BE2C (cell line): ENCODE measurements at regions not wholly inside any gene's neighbourhood (a gene's known extent, or its start where the extent isn't known, plus 50 kb on each side); places are given as distances from the start of the nearest gene placed in this dataset.

ENCODE experiments used
- DNase-seq: peaks from one replicate; pipeline ENCODE4 v3.0.0-alpha.2; 2020
- H3K27me3 ChIP-seq: fragments of 250-450 bp; sonication (Bioruptor Pico); 2 replicates; pipeline ENCODE4 v1.5.1; 2020; ENCODE audit warnings: mild to moderate bottlenecking
- H3K36me3 ChIP-seq: fragments of 250-450 bp; sonication (Bioruptor Pico); 2 replicates; pipeline ENCODE4 v1.5.1; 2020; ENCODE audit warnings: mild to moderate bottlenecking
- H3K4me1 ChIP-seq: fragments of 250-450 bp; sonication (Bioruptor Pico); 2 replicates; pipeline ENCODE4 v1.5.1; 2020
- H3K4me3 ChIP-seq: 2 replicates; pipeline ENCODE4 v1.5.1; 2011; ENCODE audit warnings: low read depth, low read length
- H3K9me3 ChIP-seq: fragments of 250-450 bp; sonication (Bioruptor Pico); 2 replicates; pipeline ENCODE4 v1.5.1; 2020
- TF ChIP-seq, protein P1 (sequence below): IDR thresholded peaks from 2 replicates; pipeline ENCODE4 v1.5.1; 2012; ENCODE audit warnings: mild to moderate bottlenecking, low read depth, low read length

DNA sequence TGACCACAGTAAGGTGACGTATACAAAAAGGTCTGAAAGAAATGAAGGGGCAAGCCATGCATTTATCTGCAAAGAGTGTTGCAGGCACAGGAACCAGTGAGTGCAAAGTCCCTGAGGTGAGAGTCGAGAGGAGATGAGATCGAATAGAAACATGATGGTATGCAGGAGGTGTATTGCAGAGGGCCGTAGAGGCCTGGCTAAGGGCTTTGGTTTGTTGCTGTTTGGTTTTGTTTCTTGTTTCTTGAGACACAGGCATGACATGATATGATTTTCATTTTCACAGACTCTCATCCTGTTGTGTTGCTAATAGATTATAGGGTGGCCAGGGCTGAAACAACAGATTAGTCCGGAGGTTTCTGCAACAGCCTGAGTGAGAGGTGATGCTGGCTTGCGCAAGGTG is 80.4 kb downstream of the HSPH1 start:
- Histone ChIP-seq H3K27me3 (no peaks in the 10 kb centered on the region; the same call in 1 of the 2 replicates), H3K4me3 (no peak overlapping the region), H3K4me1 (no peaks in the 10 kb centered on the region), H3K36me3 (no peaks in the 10 kb centered on the region), H3K9me3 (no peaks in the 10 kb centered on the region)
- TF ChIP-seq, protein P1, sequence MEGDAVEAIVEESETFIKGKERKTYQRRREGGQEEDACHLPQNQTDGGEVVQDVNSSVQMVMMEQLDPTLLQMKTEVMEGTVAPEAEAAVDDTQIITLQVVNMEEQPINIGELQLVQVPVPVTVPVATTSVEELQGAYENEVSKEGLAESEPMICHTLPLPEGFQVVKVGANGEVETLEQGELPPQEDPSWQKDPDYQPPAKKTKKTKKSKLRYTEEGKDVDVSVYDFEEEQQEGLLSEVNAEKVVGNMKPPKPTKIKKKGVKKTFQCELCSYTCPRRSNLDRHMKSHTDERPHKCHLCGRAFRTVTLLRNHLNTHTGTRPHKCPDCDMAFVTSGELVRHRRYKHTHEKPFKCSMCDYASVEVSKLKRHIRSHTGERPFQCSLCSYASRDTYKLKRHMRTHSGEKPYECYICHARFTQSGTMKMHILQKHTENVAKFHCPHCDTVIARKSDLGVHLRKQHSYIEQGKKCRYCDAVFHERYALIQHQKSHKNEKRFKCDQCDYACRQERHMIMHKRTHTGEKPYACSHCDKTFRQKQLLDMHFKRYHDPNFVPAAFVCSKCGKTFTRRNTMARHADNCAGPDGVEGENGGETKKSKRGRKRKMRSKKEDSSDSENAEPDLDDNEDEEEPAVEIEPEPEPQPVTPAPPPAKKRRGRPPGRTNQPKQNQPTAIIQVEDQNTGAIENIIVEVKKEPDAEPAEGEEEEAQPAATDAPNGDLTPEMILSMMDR, result no peak
- no peak for DNase-seq

DNA sequence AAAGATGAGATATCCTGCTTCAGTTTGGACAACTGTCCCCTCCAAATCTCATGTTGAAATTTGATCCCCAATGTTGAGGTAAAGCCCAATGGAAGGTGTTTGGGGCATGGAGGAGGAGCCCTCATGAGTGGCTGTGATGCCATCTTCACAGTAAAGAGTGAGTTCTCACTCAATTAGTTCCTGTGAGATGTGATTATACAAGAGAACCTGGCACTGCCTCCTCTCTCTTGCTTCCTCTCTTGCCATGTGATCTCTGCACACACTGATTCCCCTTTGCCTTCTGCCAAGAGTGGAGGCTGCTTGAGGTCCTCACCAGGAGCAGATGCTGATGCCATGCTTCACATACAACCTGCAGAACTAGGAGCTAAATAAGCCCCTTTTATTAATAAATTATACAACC is 86.9 kb downstream of the HSPH1 start:
- DNase-seq, result no peak
- no peaks in the 10 kb centered on the region for H3K4me1 ChIP-seq
- no peak overlapping the region for H3K4me3 ChIP-seq
- TF ChIP-seq, protein P1, result no peak
- no peaks in the 10 kb centered on the region for H3K36me3 ChIP-seq
- no peaks in the 10 kb centered on the region for H3K27me3 ChIP-seq
- H3K9me3 ChIP-seq, result no peaks in the 10 kb centered on the region

DNA sequence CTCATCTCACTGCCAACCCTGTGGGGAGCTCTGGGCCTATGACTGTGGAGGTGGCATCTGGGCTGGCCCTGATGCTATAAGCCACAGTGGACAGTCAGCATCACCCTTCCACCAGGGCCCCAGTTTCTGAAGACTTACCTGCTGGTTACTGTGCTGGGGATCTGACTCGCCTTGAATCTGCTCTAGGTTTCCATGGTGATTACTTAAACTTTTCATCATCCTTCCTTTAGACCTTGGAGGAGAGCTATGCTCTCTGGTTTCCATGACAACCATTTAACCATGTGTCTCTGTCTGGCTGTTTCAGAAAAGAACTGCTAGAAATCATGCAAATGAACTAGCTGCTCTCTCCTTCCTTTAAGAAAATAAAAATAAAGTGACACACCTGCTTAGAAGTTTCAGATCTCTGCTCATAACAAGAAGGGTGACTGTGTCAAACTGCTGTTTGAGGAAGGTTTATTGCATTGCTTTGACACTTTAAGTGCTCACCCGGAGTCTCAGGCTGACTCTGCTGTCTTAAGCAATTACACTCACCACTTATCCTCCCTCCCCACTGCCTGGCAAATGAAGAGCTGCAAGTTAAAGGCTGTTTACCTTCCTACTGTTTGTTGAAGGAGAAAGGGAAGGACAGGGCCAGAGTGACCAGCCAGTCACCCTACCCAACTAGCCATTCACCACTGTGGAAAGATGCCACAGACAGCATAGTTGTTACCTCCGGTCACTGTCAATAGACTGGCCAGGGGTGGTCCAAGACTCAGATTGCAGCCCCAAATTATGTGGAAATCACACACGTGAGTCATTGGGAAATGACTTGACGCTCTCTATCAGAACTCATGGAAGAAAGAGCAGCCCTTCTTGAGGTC is 87.6 kb downstream of the HSPH1 start:
- Histone ChIP-seq H3K4me1 (no peaks in the 10 kb centered on the region), H3K27me3 (no peaks in the 10 kb centered on the region), H3K9me3 (no peaks in the 10 kb centered on the region), H3K36me3 (no peaks in the 10 kb centered on the region), H3K4me3 (no peak overlapping the region)
- DNase-seq, result no peak
- TF ChIP-seq, protein P1, result no peak

DNA sequence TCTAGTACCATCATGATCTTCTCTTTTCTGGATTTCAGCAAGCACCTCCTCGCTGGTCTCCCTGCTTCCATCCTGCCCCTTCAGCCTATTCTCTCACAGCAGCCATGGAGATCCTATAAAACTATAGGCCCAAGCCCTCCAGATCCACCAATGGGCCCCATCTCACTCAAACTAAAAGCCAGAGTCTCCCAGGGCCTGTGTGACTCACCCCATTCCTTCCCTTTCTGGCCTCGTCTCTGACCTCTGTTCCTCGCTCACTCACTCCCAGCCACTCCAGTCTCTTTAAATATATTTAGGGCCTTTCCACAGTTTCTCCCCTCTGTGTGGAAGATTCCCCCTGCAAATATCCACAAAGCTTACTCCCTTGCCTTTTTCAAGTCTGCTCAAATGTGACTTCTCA is 89.7 kb downstream of the HSPH1 start:
- TF ChIP-seq, protein P1, result no peak
- Histone ChIP-seq H3K36me3 (no peaks in the 10 kb centered on the region), H3K27me3 (no peaks in the 10 kb centered on the region), H3K4me1 (no peaks in the 10 kb centered on the region), H3K4me3 (no peak overlapping the region), H3K9me3 (no peaks in the 10 kb centered on the region)
- no peak for DNase-seq

DNA sequence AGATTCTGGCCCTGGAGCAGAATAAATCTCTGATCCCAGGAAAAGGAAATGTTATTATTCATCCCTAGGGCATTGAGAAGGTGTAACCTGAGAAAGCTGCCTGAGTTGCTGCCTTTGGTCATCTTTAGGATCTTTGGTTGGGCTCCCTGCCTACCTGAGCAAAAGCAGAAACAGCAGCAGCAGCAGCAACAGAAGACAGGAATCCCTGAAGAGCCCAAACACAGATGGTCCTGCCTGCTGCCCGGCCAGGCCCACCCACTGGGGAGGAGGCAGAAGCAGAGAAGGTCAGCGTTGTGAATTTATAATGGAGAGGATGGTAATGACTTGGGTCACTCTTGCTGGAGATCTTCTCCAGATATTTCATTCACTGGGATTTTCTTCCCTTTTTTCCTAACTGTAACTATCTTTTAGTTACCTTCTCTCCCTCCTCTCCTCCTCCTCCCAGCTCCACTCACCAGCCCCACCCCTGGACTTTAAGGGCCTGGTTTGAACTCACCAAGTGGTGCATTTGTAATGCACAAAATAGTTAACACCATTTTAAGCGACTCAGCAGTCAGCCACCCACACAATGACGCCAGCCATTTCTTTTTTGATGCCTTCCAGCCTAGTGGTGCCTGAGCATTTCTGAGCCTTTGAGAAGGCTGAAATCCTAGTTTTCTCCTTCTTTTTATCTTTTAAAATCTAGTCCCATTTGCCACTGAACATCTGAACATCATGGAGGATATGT is 91.7 kb downstream of the HSPH1 start:
- TF ChIP-seq, protein P1, result no peak
- H3K9me3 ChIP-seq, result no peaks in the 10 kb centered on the region

DNA sequence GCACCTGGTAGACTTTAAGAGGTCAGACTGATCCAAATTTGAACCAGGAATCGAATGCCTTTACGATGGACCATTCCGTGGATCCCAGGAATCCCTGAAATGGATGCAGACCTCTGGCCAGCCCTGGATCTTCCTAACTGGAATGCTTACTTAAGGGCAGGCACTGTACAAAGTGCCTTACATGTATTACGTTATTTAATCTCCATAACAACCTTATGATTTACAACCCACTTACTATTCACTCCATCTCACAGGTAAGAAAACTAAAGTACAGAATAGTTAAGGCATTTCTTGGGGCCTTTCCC is 93.6 kb downstream of the HSPH1 start:
- TF ChIP-seq, protein P1, result no peak
- Histone ChIP-seq H3K4me1 (no peaks in the 10 kb centered on the region), H3K4me3 (no peak overlapping the region), H3K9me3 (no peaks in the 10 kb centered on the region), H3K36me3 (no peaks in the 10 kb centered on the region), H3K27me3 (no peaks in the 10 kb centered on the region)
- DNase-seq, result no peak

More for the DNA sequence above, 91.7 kb downstream of the HSPH1 start:
- H3K27me3 ChIP-seq, result no peaks in the 10 kb centered on the region
- no peaks in the 10 kb centered on the region for H3K36me3 ChIP-seq
- no peaks in the 10 kb centered on the region for H3K4me1 ChIP-seq
- no peak overlapping the region for H3K4me3 ChIP-seq
- no peak for DNase-seq
